ENCODE measurements at regions not wholly inside any gene's neighbourhood (a gene's known extent, or its start where the extent isn't known, plus 50 kb on each side); places are given as distances from the start of the nearest gene placed in this dataset.

- no peak for TF ChIP-seq POLR2A (IDR thresholded peaks at IDR 0.05)
- TF ChIP-seq EP300 (IDR thresholded peaks at IDR 0.05) = no peak
- TF ChIP-seq POLR2AphosphoS5 (IDR thresholded peaks at IDR 0.05) = no peak
Measured at GRCh38 chr5:4374866-4375265, 765.3 kb upstream of the ADAMTS16 start.
